AG10803 (cell line): ENCODE measurements at regions not wholly inside any gene's neighbourhood (a gene's known extent, or its start where the extent isn't known, plus 50 kb on each side); places are given as distances from the start of the nearest gene placed in this dataset.

ENCODE experiments used
- DNase-seq: peaks from one replicate; pipeline ENCODE4 v3.0.0; 2010; ENCODE audit warnings: low read depth
- H3K4me3 ChIP-seq: 2 replicates; pipeline ENCODE4 v1.5.1; 2011; ENCODE audit warnings: mild to moderate bottlenecking, low read length, control low read depth
- CTCF ChIP-seq: conservative IDR thresholded peaks from 2 replicates; pipeline ENCODE4 v1.5.1; 2011; ENCODE audit warnings: mild to moderate bottlenecking, low read length, control low read depth, inconsistent platforms

- no peak for DNase-seq
- no peak for TF ChIP-seq CTCF
- no peak overlapping the region for H3K4me3 ChIP-seq
These were observed 255.3 kb upstream of the UBE2E2 start for GRCh38 chr3:22947851-22948250.

GRCh38 chr3:22951910-22952309 is 251.2 kb upstream of the UBE2E2 start:
- no peak for DNase-seq
- H3K4me3 ChIP-seq, result no peak overlapping the region
- TF ChIP-seq CTCF, result no peak

GRCh38 chr3:22952860-22953259 is 250.3 kb upstream of the UBE2E2 start:
- no peak overlapping the region for H3K4me3 ChIP-seq
- DNase-seq, result no peak
- TF ChIP-seq CTCF, result no peak

GRCh38 chr3:22959593-22959992 is 243.5 kb upstream of the UBE2E2 start:
- TF ChIP-seq CTCF, result no peak
- no peak overlapping the region for H3K4me3 ChIP-seq
- DNase-seq, result no peak

GRCh38 chr3:22960105-22960984 is 242.8 kb upstream of the UBE2E2 start:
- peak; percentile 33 for DNase-seq
- H3K4me3 ChIP-seq, result no peak overlapping the region
- TF ChIP-seq CTCF, result peak; percentile 77

- DNase-seq, result no peak
- no peak overlapping the region for H3K4me3 ChIP-seq
- no peak for TF ChIP-seq CTCF
These were observed 240.9 kb upstream of the UBE2E2 start for GRCh38 chr3:22962244-22962643.

GRCh38 chr3:22966349-22966748 is 236.8 kb upstream of the UBE2E2 start:
- DNase-seq, result no peak
- no peak overlapping the region for H3K4me3 ChIP-seq
- no peak for TF ChIP-seq CTCF
